ENCODE measurements at regions not wholly inside any gene's neighbourhood (a gene's known extent, or its start where the extent isn't known, plus 50 kb on each side); places are given as distances from the start of the nearest gene placed in this dataset.

DNA sequence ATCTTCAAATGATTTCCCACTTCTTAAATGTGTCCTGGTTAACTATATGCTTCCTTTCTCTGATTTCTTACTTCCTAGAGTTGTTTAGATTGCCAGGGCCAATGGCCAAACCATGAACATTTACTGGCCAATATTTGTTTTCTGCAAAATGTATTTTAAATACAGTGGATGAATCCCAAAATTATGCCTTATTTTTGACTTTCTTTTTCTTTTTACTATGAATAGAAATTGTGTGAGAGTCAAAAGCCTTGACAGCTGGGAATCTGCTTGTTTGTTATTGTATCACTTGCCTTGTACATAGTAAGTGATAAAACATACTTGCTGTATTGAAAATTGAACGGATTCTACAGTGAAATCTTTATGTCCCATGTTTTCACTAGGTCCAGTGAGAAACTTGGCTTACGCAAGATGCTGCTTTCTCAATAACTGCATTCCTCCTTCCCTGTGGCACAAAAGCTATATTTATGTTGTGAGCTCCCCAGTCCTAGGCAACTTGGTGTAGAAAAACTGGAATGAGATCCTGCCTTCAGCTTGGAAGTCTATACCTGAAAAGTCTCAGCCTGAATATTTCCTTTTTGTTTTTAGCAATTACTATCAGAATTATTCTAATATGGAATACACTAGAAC is 295.2 kb downstream of the EPHA7 start:
- no CpG with 5 or more reads among the region's 2 CpGs for WGBS (ENCODE audit: insufficient coverage, low lambda C conversion rate)
- Histone ChIP-seq H3K4me3 (ENCODE audit: low read length) (no peak overlapping the region), H3K4me1 (ENCODE audit: control insufficient read depth, insufficient read depth, low read length) (no peaks in the 10 kb centered on the region), H3K36me3 (ENCODE audit: control insufficient read depth, insufficient read depth, low read length) (no peaks in the 10 kb centered on the region), H3K9me3 (ENCODE audit: control insufficient read depth, low read depth, low read length) (no peaks in the 10 kb centered on the region), H3K27me3 (ENCODE audit: control insufficient read depth, insufficient read depth, low read length) (no peaks in the 10 kb centered on the region), H3K27ac (ENCODE audit: low read length) (no peak overlapping the region)
- DNase-seq, result peak in 1 of 2 donors; percentile 26

DNA sequence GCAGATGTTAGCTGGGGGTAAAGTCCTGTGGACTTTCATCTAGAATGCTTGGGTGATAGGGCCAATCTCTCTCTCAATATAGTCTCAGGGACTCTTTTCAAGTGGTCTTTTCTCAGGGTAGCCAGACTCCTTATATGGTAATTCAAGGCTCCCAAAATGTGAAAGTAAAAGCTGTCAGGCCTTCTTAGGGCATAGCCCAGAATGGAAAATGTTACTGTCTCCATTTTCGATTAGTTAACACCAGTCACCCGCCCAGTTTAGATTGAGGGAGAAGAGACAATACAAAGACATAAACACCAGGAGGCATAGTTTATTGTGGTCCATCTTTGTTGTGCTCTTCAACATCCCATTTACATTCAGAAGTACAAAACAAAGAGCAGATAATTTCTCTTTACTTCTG is 295.8 kb downstream of the EPHA7 start:
- WGBS (ENCODE audit: insufficient coverage, low lambda C conversion rate), result no CpG with 5 or more reads among the region's 2 CpGs
- Histone ChIP-seq H3K27me3 (ENCODE audit: control insufficient read depth, insufficient read depth, low read length) (no peaks in the 10 kb centered on the region), H3K36me3 (ENCODE audit: control insufficient read depth, insufficient read depth, low read length) (no peaks in the 10 kb centered on the region), H3K4me3 (ENCODE audit: low read length) (no peak overlapping the region), H3K27ac (ENCODE audit: low read length) (no peak overlapping the region), H3K4me1 (ENCODE audit: control insufficient read depth, insufficient read depth, low read length) (no peaks in the 10 kb centered on the region), H3K9me3 (ENCODE audit: control insufficient read depth, low read depth, low read length) (no peaks in the 10 kb centered on the region)
- no peak for DNase-seq

DNA sequence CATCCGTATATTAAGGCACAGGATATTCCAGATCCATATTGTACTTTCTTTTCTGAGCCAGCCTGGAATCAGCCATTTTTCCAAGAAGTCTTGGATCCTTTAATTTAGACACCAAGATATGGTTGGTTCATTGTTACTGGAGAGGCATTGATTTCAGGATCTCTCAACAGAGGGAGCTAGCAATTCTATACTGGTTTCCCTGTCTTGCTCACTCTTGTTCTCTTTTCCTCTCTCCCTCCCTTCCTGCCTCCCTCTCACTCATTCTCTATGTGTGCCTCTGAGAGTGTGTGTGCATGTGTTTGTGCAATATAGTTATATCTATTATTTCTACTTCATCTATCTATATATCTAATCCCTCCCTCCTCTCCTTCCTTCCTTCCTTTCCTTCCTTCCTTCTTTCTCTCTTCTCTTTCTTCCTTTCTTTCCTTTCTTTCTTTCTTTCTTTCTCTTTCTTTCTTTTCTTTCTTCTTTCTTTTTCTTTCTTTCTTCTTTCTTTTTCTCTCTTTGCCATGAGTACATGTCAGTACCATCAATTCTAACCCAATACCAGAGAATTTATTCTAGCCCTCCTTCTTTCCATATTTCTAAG is 299.1 kb downstream of the EPHA7 start:
- no CpG with 5 or more reads among the region's 1 CpG for whole genome bisulfite sequencing (ENCODE audit: insufficient coverage, low lambda C conversion rate)
- no peaks in the 10 kb centered on the region for H3K36me3 ChIP-seq (ENCODE audit: control insufficient read depth, insufficient read depth, low read length)

DNA sequence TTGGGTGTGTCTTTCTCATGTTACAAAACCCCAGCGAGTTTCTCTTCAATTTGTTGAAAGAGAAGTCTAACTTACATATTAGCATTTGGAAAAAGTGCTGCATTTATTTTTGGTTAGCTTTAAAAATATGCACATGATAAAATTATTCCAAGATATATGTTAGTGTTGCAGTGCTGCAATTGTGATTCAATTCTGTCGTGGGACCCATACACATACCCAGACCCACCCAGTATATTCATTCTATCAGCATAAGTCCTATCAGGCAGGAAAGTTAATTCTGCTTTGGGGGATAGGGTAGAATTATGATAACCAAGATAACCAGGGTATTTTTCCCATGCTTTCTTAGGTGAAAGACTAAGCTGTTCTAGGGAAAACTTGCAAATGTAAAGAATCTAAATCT is 313.5 kb downstream of the EPHA7 start:
- Histone ChIP-seq H3K27ac (ENCODE audit: low read length) (no peak overlapping the region), H3K27me3 (ENCODE audit: control insufficient read depth, insufficient read depth, low read length) (no peaks in the 10 kb centered on the region), H3K4me3 (ENCODE audit: low read length) (no peak overlapping the region), H3K36me3 (ENCODE audit: control insufficient read depth, insufficient read depth, low read length) (no peaks in the 10 kb centered on the region), H3K4me1 (ENCODE audit: control insufficient read depth, insufficient read depth, low read length) (peaks cover 3% of the 10 kb centered on the region), H3K9me3 (ENCODE audit: control insufficient read depth, low read depth, low read length) (no peaks in the 10 kb centered on the region)
- WGBS (ENCODE audit: insufficient coverage, low lambda C conversion rate), result 80% methylated on average over 1 of the region's 2 CpGs
- DNase-seq, result no peak

More for the DNA sequence above, 299.1 kb downstream of the EPHA7 start:
- Histone ChIP-seq H3K4me3 (ENCODE audit: low read length) (no peak overlapping the region), H3K9me3 (ENCODE audit: control insufficient read depth, low read depth, low read length) (no peaks in the 10 kb centered on the region), H3K27ac (ENCODE audit: low read length) (no peak overlapping the region), H3K4me1 (ENCODE audit: control insufficient read depth, insufficient read depth, low read length) (no peaks in the 10 kb centered on the region), H3K27me3 (ENCODE audit: control insufficient read depth, insufficient read depth, low read length) (no peaks in the 10 kb centered on the region)
- DNase-seq, result no peak

DNA sequence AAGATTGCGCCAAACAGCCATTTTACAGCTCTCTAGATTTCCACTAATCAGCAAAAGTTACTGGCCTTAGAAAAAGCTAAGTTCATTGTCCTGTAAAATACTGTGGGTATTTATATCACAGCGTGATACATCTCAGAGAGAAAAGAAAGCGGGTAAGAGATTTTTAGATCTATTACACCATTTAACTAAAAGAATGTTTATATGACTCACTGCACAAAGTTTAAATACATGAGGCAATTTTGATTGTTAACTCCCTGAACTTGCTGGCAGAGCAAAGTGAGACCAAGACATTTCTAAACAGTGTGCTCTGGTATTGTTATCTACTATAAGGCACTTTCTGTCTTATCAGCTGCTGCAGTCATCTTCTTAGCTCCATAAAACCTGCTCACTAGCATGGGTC is 314.3 kb downstream of the EPHA7 start:
- Histone ChIP-seq H3K4me1 (ENCODE audit: control insufficient read depth, insufficient read depth, low read length) (peaks cover 3% of the 10 kb centered on the region), H3K27ac (ENCODE audit: low read length) (peak overlapping the region; percentile 57), H3K27me3 (ENCODE audit: control insufficient read depth, insufficient read depth, low read length) (no peaks in the 10 kb centered on the region), H3K4me3 (ENCODE audit: low read length) (no peak overlapping the region), H3K36me3 (ENCODE audit: control insufficient read depth, insufficient read depth, low read length) (no peaks in the 10 kb centered on the region), H3K9me3 (ENCODE audit: control insufficient read depth, low read depth, low read length) (no peaks in the 10 kb centered on the region)
- DNase-seq, result peak; percentile 35 to 42
- 0% methylated on average over 1 of the region's 3 CpGs for WGBS (ENCODE audit: insufficient coverage, low lambda C conversion rate)

DNA sequence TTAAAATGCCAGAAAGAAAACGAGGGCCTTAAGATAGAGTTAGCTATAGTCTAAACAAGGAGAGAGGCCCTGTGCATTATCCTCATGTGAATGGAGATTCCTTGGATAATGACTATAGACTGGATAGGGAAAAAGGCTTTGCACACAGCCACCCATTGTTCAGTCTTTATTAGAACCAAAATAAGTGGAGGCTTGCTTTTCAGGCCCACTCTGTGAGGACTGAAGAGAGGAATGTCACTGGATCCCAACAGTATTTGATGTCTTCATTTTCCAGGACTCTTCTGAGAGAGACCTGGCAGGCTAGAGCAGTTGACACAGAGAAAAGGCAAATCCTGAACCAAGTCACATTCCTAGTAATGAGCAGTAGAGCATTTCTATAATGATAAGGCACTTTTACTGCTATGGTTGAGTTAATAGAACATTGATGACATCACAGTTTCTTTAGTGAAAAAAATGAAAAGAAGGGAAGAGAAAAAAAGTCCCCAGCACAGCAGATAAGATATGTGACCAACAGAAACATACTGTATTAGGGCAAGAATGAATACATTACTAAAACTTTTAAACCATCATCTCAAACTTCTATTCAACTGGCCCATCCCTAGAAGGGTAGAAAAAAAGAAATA is 315.1 kb downstream of the EPHA7 start:
- Histone ChIP-seq H3K27me3 (ENCODE audit: control insufficient read depth, insufficient read depth, low read length) (no peaks in the 10 kb centered on the region), H3K4me1 (ENCODE audit: control insufficient read depth, insufficient read depth, low read length) (peaks cover 3% of the 10 kb centered on the region), H3K27ac (ENCODE audit: low read length) (peak overlapping the region; percentile 57), H3K36me3 (ENCODE audit: control insufficient read depth, insufficient read depth, low read length) (no peaks in the 10 kb centered on the region), H3K9me3 (ENCODE audit: control insufficient read depth, low read depth, low read length) (no peaks in the 10 kb centered on the region), H3K4me3 (ENCODE audit: low read length) (no peak overlapping the region)
- no CpG with 5 or more reads among the region's 1 CpG for WGBS (ENCODE audit: insufficient coverage, low lambda C conversion rate)
- DNase-seq, result peak; percentile 10 to 19

DNA sequence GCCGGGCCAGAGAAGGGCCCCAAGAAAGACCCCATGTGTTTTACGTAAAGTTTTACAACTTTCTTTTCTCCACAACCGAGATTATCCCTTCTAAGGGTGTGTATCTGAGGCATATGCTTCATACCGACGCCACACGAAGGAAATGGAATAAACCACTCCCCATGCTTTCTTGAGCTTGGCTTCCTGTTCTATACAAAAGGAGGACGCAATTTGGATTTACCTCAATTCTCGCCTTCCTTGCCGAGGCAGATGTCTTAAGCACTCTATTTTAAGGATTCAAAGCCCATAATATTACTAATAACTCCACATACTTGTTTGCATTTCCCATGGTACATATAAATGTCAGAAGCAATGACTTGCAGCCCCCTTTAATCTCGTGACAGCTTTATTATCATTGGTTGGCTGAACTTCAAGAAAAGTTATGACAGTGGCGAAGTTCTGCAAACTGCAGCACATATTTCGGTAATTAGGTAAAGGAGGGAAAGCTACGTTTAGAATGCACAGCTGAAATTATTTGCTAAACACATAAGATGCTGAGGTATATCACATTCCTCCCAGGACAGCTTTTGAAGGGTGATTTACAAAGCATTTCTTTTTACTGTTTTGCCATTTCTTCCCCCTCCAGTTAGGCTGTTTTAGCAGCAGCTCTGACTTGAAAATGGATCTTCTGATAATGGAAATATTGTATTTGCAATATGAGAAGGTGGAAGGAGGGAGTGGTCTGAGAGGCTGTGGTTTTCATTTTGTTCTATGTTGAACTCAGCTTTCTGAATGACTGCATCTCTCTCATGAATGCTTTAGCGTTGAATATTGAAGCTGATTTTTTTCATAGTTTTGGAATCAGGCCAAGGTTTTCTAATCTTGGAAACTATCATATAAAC is 330.5 kb downstream of the EPHA7 start:
- 51% methylated on average over 6 of the region's 14 CpGs for WGBS (ENCODE audit: insufficient coverage, low lambda C conversion rate)
- H3K27me3 ChIP-seq (ENCODE audit: control insufficient read depth, insufficient read depth, low read length), result no peaks in the 10 kb centered on the region
- H3K4me1 ChIP-seq (ENCODE audit: control insufficient read depth, insufficient read depth, low read length), result no peaks in the 10 kb centered on the region
- H3K27ac ChIP-seq (ENCODE audit: low read length), result no peak overlapping the region
- no peaks in the 10 kb centered on the region for H3K9me3 ChIP-seq (ENCODE audit: control insufficient read depth, low read depth, low read length)
- no peak overlapping the region for H3K4me3 ChIP-seq (ENCODE audit: low read length)
- no peak for DNase-seq
- no peaks in the 10 kb centered on the region for H3K36me3 ChIP-seq (ENCODE audit: control insufficient read depth, insufficient read depth, low read length)

DNA sequence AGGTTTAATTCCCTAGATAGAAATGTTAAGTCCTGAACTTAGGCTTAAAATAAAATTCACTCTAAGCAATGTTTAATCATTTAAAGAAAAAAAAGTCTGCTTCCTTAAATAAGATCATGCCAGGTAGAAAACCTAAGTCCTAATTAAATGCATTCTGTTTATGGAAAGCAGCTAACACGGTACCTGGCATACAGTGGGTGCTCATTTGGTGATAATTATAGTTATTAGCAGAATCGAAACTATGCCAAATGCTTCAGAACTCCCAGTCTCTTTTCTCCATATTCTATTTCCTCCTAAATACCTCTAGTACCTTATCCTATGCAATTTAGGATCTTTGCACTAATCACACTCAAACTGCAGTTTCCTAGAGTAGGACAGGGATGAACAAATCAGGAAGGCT is 331.8 kb downstream of the EPHA7 start:
- no peak for DNase-seq
- Histone ChIP-seq H3K9me3 (ENCODE audit: control insufficient read depth, low read depth, low read length) (no peaks in the 10 kb centered on the region), H3K27me3 (ENCODE audit: control insufficient read depth, insufficient read depth, low read length) (no peaks in the 10 kb centered on the region), H3K36me3 (ENCODE audit: control insufficient read depth, insufficient read depth, low read length) (no peaks in the 10 kb centered on the region), H3K4me3 (ENCODE audit: low read length) (no peak overlapping the region), H3K27ac (ENCODE audit: low read length) (no peak overlapping the region), H3K4me1 (ENCODE audit: control insufficient read depth, insufficient read depth, low read length) (no peaks in the 10 kb centered on the region)
- 100% methylated on average over 1 of the region's 2 CpGs for WGBS (ENCODE audit: insufficient coverage, low lambda C conversion rate)

DNA sequence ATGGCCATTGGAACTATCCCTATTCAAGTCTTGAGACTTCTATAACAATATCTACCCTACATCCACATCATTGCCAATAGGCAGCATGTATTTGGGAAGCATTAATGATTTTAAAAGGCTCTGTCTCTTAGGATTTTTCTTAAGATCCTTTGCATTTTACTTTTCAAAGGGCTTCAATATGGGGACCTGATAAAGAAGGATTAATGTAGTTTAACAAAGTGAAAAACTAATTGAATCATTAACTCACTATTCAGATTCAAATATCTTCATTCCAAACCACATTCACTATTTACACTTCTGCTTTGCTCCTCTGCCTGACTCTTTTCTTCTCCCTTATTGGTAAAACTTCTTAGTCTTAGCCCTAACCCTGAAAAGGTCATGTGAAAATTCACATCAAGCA is 333.0 kb downstream of the EPHA7 start:
- Histone ChIP-seq H3K9me3 (ENCODE audit: control insufficient read depth, low read depth, low read length) (no peaks in the 10 kb centered on the region), H3K27me3 (ENCODE audit: control insufficient read depth, insufficient read depth, low read length) (no peaks in the 10 kb centered on the region), H3K36me3 (ENCODE audit: control insufficient read depth, insufficient read depth, low read length) (no peaks in the 10 kb centered on the region), H3K4me3 (ENCODE audit: low read length) (no peak overlapping the region), H3K4me1 (ENCODE audit: control insufficient read depth, insufficient read depth, low read length) (no peaks in the 10 kb centered on the region), H3K27ac (ENCODE audit: low read length) (no peak overlapping the region)
- DNase-seq, result no peak

DNA sequence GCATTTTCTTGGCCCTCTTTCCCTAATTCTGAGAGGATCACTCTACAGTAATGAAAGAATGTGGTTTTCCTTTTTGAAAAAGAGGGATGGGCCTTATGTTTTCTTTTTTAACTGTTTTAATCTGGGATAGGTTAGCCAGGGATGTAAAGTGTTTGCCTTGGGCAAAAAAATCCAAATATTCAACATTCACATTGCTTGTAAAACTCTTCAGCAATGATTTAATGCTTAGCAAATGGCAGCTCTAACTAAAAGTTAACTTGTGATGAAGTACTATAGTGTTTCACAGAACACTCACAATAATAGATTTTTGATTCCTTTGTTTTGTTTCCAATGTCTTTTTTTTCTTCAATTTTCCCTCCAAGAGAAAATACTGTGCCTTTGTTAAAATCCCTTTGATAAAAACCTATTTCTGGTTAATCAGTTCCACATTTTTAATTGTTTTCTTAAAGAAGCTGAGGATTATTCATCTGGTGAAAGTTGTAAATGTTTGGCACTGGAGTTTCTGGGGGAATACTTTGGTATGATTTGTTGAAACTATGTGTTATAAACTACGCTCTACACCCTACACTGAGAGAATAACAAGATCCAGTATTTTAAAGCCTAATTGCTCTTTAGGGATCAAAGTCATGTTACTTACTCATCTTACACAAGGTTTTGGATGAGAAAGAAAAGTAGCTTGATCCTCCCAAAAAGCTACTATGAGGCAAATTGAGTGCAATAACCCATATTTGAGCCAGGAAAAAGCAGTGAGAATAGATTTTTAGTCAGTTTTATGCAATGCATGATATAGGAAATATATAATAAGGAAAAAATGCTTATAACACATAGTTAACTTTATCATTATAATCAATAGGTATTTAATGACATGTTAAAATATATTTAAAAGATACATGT is 335.8 kb downstream of the EPHA7 start:
- no peak for DNase-seq
- no peaks in the 10 kb centered on the region for H3K36me3 ChIP-seq (ENCODE audit: control insufficient read depth, insufficient read depth, low read length)
- H3K9me3 ChIP-seq (ENCODE audit: control insufficient read depth, low read depth, low read length), result no peaks in the 10 kb centered on the region
- H3K4me3 ChIP-seq (ENCODE audit: low read length), result no peak overlapping the region
- H3K4me1 ChIP-seq (ENCODE audit: control insufficient read depth, insufficient read depth, low read length), result no peaks in the 10 kb centered on the region
- no peak overlapping the region for H3K27ac ChIP-seq (ENCODE audit: low read length)
- H3K27me3 ChIP-seq (ENCODE audit: control insufficient read depth, insufficient read depth, low read length), result no peaks in the 10 kb centered on the region
- no CpG with 5 or more reads among the region's 1 CpG for WGBS (ENCODE audit: insufficient coverage, low lambda C conversion rate)

All from large intestine (tissue), 3 donors.